T-helper 2 cell (primary cell): ENCODE measurements at regions not wholly inside any gene's neighbourhood (a gene's known extent, or its start where the extent isn't known, plus 50 kb on each side); places are given as distances from the start of the nearest gene placed in this dataset.
"Not testable (repeated sequence)": the region's sequence is repeated elsewhere in the genome, so short reads cannot be mapped to it uniquely, and the experiment has no call there.

Experiments
- DNase-seq, 5 experiments: peaks; one replicate each; pipeline versions ENCODE4 v3.0.0 to v3.0.0-alpha.2; 2012 to 2022

GRCh38 chr6:56739836-56740815 is 97.4 kb upstream of the DST start:
- DNase-seq, result no peak

GRCh38 chr6:56736804-56737203 is 94.1 kb upstream of the DST start:
- no peak for DNase-seq

GRCh38 chr6:56734335-56734734 is 91.6 kb upstream of the DST start:
- no peak for DNase-seq

- no peak for DNase-seq
These were observed 90.6 kb upstream of the DST start for GRCh38 chr6:56733211-56733697.

- DNase-seq, result no peak
These were observed 89.8 kb upstream of the DST start for GRCh38 chr6:56732517-56732916.

GRCh38 chr6:56730663-56731529 is 88.2 kb upstream of the DST start:
- no peak for DNase-seq

- DNase-seq, result no peak
These were observed 87.0 kb upstream of the DST start for GRCh38 chr6:56729719-56730118.

GRCh38 chr6:56729166-56729565 is 86.5 kb upstream of the DST start:
- not testable (repeated sequence) for DNase-seq

GRCh38 chr6:56727097-56727850 is 84.6 kb upstream of the DST start:
- no peak for DNase-seq

GRCh38 chr6:56725254-56725653 is 82.6 kb upstream of the DST start:
- DNase-seq, result no peak

GRCh38 chr6:56724455-56724854 is 81.8 kb upstream of the DST start:
- no peak for DNase-seq

GRCh38 chr6:56720882-56721281 is 78.2 kb upstream of the DST start:
- no peak for DNase-seq

GRCh38 chr6:56720202-56720601 is 77.5 kb upstream of the DST start:
- not testable (repeated sequence) for DNase-seq

GRCh38 chr6:56719315-56720058 is 76.8 kb upstream of the DST start:
- DNase-seq, result not testable (repeated sequence)

GRCh38 chr6:56718236-56718635 is 75.5 kb upstream of the DST start:
- no peak for DNase-seq

GRCh38 chr6:56716229-56716628 is 73.5 kb upstream of the DST start:
- DNase-seq, result no peak

- DNase-seq, result no peak
These were observed 73.1 kb upstream of the DST start for GRCh38 chr6:56715741-56716140.

GRCh38 chr6:56714982-56715456 is 72.3 kb upstream of the DST start:
- DNase-seq, result no peak

- DNase-seq, result no peak
These were observed 71.6 kb upstream of the DST start for GRCh38 chr6:56714273-56714672.

GRCh38 chr6:56713254-56713672 is 70.6 kb upstream of the DST start:
- DNase-seq, result no peak

GRCh38 chr6:56710967-56711366 is 68.3 kb upstream of the DST start:
- DNase-seq, result no peak

GRCh38 chr6:56709650-56710049 is 67.0 kb upstream of the DST start:
- no peak for DNase-seq
